GM19043 (cell line): ENCODE measurements at regions not wholly inside any gene's neighbourhood (a gene's known extent, or its start where the extent isn't known, plus 50 kb on each side); places are given as distances from the start of the nearest gene placed in this dataset.
"Not testable (repeated sequence)": the region's sequence is repeated elsewhere in the genome, so short reads cannot be mapped to it uniquely, and the experiment has no call there.

Experiments
- ATAC-seq: cut with Tn5 transposase; IDR thresholded peaks from one replicate; pipeline ENCODE4 v1.9.1; 2021; ENCODE audit warnings: low read depth; ENCODE audit not compliant: unreplicated experiment

DNA sequence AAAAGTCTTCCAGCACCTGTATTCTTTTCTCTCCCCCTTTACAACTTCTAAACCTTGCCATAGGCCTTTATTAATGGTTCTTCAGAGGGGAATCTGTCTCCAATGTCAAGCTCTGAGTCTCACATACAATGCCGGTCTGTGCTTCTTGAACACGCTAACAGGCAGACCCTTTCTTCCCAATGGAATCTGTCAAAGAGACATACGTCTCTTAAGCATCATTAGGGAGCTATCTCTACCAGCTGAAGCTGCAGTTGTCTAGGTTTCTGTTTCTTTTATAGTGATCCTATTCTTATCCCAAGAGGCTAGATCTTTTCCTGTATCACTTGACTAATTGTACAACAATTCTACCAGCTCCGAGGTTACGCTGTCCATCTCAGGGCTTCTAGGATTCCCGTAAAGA is 560.8 kb upstream of the NBEA start:
- ATAC-seq, result no peak

DNA sequence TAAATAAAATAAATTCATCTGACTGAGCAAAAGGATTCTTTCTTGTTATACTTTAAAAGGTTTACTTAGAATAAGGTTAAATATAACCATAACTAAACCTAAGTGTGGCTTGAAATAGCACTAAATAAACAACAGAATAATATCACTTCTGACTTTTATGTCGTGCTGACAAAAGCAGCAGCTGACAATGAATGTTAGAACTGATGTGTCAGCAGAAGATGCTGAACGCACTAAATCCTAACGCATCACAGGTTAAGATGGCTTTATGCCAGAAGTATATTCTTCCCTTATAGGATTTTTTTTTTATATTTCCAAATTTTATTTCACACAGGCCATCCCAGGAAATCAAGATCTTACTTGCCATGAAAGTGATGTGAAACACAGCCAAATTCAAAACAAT is 558.3 kb upstream of the NBEA start:
- ATAC-seq, result no peak

DNA sequence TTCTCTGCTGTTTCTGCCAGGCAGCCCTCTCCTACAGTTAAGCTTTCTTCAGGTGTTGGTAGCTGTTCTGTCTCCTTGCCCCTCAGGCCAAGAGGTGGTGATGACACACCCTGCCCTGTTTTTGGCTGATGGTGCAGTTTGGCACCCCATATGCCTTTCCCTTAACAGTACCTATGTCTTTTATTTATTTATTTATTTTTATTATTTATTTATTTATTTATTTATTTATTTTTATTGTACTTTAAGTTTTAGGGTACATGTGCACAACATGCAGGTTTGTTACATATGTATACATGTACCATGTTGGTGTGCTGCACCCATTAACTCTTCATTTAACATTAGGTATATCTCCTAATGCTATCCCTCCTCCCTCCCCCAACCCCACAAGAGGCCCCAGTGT is 555.8 kb upstream of the NBEA start:
- ATAC-seq, result not testable (repeated sequence)

DNA sequence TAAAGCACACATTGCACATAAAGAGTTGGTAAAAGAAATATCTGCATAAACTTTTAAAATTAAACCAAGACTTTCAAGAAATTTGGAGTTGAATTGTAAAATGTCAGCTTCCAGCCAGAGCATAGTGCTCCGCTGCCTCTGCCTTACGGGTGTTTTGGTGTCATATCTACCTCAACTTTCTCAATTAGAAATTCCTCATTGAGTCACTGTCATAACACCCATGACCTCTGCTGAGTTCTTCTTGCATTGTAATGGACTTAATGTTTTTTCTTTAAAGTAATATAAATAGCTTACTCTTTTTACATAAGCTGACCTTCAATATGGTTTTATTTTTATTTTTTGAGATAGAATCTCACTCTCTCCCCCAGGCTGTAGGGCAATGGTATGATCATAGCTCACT is 551.0 kb upstream of the NBEA start:
- ATAC-seq, result no peak

DNA sequence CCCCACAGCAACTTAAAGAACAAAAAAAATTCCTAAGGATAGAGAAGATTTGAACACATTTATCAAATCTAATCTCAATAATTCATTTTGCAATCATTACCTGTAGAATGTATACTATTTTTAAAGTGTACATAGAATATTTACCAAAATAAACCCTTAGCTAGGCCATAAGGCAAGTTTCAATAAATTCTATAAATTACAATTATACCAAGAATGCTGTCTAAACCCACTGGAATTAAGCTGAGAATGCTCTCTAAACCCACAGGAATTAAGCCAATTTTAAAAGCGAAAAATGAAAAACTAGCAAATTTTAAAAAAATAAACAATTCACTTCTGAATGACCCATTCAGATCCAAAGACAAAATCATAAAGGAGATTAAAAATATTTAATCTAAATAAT is 540.4 kb upstream of the NBEA start:
- ATAC-seq, result no peak

DNA sequence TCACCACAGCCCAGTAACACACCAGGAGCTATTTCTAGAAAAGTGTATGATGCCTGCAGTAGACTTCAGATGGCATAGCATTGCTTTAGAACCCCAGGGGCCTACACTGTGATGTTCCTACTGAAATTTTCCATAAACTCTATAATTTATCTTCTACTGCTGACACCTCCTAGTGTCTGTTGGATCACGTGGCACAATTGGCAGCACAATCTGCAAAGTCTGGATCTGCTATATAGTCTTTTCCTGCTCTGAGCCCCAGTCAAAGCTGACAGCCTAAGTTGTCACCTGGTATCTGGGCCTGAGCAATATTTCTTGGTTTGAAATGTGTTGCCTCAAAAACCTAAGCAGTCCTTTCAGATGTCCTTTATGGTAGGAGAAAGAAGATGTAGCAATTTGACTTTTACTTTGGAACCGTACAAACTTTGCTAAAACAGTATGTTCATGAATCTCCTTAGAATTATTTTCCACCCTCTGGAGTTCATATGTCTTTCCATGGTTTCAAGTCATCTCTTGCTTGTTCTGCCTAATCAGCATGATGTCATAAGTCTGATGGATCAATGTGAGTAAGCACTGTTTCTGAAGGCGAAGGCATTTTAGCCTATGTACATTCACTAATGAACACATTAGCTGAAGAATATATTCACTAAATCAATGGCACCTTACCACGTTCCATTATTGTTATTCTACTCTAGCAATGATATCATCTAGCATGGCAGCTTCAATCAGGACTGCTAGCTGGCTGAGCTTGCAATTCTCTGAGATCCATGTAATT is 536.5 kb upstream of the NBEA start:
- ATAC-seq, result no peak

DNA sequence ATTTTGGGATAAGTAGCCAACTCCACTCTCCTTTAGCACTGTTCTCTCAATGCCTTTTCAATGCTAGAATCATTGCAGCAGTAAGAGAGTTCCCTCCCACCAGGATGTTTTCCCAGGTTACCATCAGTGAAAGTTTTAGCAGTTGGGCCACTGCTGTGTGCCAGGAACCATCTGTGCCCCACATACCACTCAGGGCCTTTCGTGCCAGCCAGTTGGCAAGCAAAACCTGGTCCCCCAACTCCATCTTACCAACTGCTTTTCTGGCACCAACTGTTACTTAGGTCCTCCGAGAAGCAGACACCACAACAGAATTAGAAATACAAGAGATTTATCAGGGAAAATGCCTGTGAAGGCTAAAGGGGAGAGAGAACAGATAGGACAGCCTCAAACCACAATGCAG is 533.4 kb upstream of the NBEA start:
- no peak for ATAC-seq

DNA sequence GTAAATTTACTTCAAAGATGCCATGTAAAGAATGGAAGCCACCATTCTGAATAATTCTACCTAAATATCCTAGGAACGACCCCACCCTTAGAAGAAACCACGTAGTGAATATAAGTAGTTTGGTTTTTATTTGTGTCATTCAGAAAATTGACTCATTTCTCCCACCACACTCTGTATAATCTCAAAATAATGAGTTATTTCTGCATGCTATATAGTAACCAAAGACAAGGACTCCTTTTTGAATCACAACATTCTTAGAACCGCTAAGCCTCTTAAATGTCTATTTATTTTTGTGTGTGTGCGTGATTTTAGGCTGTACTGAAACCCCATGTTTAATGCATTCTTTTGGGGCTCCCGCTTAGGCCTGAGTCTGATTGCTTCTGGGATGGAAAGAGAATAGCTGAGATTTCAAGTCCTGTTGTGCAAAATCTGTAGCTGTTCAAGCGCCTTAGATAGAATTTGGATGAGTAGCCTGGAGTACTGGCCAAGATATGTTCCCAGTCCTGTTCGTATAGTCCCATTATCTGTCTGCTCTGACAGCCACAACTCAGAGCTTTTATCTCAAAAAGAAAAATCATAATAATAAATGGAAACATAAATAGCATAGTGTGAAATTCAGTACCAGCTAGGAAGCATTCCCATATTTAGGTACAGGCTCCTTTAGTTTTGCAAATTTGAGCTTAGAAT is 532.4 kb upstream of the NBEA start:
- ATAC-seq, result no peak

DNA sequence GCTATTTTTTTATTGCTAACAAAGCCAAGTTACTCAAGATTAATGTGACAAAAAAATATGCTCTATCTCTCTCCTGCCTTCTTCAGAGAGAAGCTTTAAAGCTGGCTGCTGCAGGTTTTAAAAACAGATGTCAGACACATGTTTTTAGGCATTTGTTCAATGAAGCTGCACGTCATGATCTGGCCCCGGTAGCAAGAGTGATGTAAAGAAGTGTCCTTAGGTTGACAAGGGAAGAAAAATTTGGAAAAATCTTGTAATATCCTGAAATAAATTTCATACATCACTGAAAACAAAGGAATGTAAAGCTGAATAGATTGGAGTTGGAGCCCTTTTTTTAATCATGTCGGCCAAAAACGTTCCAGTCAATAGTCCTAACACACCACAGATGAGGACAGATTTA is 531.4 kb upstream of the NBEA start:
- ATAC-seq, result no peak

DNA sequence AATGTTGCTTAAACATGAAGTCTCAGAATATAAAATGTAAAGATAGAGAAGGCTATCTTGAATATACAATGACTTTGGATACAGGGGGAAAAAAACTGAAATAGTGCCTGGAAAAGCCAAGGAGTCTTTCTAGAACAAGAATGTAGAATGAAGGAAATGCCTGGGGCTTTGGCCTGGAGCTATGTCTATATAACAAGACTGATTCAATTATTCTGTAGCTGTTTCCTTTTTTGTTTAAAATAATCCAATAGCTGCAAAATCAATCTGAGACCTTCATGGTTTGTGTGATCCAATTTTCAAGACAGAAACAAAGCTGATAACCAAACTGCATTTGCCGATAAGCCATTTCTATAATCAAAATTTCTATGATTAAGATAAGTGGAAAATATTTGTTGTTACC is 530.9 kb upstream of the NBEA start:
- no peak for ATAC-seq

DNA sequence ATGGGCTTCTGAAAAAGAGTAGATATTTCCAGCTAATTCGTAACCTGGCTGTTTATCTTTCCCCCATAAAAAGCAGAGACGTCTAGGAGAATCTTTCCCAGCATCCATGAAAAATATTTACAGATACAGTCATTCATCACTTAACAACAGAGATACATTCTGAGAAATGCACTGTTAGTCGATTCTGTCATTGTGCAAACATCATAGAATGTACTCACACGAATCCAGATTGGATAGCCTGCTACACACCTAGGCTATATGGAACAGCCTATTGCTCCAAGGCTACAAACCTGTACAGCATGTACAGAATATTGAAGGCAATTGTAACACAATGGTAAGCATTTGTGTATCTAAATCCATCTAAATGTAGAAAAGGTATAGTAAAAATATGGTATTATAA is 530.2 kb upstream of the NBEA start:
- no peak for ATAC-seq

DNA sequence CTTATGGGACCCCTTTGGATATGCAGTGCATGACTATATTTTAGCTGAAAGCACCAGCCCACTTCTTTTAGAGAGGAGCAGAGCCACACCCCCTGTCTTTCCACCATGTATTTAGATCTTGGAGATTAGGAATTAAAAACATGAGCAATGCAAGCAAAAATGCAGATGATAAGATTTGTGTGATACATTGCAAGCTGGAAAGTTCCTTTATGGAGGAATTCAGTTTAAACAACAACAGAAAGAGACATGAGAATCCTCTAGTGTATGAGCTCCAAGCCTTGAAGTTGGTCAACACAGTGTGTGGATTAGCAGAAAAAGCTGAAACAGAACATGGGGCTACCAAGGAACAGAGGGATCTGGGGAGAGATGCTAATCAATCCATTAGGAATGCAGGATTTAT is 529.8 kb upstream of the NBEA start:
- ATAC-seq, result no peak

DNA sequence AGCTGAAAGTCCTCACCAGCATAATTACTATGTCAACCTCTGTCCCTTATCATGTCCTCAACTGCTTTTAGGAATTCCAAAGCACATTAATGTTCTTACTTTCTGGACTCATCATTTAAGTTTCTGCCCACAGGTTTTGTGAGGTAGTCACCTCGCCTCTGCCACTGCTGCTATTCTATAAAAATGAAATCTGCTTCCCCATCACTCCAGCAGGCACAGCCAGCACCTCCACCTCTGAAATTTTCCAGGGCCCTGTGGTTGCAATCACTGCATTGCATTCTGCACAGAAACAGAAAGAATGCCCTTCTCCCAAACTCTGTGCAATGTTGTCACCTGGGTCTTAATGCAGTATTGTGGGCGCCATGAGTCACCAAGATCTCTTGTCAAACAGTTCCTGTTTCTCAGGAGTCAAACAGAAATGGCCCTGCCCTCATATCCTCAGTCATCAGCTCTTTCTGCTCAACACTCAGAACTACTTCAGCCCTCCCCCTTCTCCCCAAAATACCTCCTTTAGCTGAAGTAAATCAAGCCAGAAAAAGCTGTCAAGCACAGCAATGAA is 529.2 kb upstream of the NBEA start:
- ATAC-seq, result no peak

DNA sequence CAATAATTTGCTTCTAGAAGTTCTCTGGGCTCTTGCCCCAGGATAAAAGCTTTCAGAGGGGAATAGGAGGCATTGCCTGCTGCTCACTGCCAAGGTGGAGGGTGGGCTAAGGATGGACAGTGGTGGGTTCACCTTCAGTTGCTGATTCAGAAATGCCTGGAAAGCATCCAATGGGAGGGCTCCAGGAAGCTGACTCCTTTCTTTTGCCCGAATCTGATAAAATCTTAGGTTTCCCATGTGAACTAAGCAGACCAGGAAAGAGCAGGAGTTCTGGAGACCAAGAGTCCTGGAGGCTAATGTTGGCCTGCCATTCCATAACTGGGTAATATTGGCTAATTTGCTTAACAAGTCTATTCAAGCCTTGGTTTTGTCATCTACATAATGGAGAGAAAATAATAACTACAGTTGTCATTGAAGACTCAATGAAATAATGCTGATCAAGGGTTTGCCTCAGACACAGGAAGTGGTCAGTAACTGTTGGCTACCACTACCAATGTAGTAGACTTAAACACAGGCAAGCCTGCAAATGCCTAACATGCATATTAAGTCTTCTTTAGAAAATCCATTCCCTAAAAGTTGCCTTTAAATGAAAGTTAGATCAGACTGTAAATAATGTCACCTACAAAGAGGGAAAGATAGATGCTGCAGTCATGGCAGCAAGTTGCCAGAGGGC is 528.4 kb upstream of the NBEA start:
- no peak for ATAC-seq

DNA sequence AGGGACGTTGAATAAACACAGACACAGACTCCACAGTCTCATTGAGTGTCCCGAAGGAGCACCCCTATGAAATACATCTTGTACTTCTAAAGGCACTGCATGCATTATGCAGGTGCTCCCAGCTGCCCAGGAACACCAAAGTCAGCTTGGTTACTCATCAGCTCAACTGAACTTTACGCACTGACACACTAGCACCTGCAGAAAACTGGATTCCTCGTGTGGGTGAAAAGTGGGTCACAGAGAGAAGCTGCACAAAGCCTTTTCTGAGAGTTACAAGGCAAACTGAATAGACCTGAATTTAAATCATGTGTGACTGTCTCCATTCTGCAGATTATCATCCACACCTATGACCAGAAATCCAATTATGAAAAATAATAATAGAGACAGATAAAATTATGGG is 527.5 kb upstream of the NBEA start:
- no peak for ATAC-seq

DNA sequence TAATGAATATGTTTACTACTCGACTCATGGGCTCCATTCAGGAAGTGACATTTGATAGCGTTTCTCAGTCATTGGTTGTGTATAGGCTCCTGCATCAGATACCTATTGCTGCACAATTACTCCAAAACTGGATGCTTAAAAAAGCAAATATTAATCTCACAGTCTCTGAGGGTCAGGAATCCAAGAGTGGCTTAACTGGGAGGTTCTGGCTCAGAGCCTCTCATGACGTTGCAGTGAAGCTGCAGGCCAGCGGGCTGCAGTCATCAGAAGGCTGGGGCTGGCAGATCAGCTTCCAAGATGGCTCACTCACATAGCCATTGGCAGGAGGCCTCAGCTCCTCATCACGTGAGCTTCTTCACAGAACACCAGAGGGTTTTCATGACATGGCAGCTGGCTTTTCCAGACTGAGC is 525.1 kb upstream of the NBEA start:
- no peak for ATAC-seq

DNA sequence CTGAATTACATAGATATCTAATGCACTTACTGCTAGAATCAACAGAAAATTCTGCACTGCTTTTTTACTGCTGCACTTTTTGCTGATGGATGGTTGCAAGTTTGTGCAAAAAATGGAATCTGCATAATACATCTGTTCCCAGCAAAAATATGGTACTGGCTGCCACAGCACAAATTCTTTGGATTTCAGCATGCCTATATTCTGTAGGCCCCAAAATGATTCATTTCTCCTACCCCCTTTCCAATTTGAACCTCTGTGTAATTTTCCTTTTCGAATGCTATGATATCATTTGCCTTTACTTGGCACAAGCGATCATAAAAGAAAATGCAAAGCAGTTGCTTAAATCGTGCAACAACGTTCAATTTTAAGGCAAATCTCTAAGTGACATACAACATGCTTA is 524.2 kb upstream of the NBEA start:
- no peak for ATAC-seq

DNA sequence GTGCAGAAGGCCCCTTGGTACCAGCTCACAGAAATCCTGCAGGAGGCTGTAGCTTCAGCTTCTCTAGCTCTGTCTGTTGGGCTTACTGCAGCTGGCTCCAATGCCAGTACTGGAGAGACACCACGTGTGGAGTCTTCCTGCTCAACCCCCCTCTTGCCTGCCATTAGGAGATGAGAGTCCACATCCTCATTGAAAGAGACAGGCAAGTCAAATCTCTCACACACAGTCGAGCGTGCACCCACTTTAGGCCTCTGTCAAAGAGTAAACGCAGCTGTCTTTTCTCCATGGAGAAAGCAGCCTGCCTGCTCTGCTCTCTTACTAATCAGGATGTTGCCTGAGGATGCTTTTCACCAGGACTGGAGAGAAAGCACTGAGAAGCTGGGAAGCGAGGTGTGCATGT is 523.0 kb upstream of the NBEA start:
- ATAC-seq, result no peak

DNA sequence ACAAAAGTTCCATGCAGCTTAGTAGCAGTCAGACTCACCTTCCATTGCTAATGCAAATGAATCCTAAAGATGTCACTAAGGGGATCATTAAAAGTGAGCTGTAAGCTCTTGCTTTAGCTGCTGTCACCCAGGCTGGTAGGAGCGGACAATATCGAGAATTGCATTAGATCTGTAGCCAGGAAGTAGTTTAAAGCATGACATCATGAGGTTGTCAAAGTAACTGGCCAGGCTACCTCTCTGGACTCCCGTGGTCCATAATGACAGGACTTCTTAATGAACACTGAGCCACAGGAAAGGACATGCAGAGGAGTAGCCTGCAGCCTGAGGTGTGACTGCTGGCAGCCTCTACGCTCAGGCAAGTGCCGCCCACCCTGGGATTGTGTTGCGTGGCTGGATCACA is 522.3 kb upstream of the NBEA start:
- ATAC-seq, result no peak

DNA sequence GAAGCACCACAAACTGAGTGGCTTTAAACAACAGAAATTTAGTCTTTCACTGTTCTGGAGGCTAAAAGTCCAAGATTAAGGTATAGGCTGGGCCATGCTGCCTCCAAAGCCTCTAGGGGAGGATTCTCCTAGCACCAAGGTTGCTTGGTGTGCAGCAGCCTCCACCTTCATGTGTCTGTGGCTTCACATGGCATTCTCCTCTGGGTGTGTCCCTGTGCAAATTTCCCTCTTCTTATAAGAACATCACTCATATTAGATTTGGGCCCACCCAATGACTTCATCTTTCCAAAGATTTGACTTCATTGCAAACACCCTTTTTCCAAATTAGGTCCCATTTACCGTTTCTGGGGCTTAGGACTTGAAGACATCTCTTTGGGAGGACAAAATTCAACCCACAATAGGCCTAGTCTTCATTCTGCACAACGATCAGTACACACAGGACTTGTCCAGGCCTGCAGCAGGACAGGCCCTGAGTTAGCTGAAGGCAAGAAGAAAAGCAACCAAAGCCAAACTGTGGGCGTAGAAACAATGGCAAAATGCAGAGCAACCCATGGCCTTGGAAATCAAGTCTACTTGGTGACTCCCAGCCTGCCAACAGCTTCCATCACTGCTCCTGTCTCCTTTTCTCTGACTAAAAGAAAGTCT is 521.2 kb upstream of the NBEA start:
- no peak for ATAC-seq

DNA sequence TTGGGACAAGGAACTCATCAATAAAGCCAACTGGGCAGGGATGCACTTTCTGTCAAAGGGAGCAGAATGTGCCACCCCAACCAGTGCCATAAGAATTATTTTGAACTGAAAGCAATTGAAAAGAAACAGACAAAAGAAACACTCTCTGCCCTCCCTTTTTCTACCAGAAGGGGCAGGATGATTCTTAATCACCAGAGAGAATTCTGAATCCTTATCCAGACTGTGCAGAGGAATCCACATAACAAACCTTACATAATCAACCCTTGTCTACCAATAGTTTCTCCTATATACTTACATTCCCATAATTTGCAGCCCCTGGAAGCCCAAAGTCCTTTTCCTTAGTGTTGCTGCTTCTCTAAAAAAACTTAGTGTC is 520.7 kb upstream of the NBEA start:
- ATAC-seq, result no peak
